KMS-11 (cell line): ENCODE measurements at regions not wholly inside any gene's neighbourhood (a gene's known extent, or its start where the extent isn't known, plus 50 kb on each side); places are given as distances from the start of the nearest gene placed in this dataset.

ENCODE experiments used
- H2AFZ ChIP-seq: fragments of 200-600 bp; sonication (generic); 2 replicates; pipeline ENCODE4 v1.6.1; 2016; ENCODE audit warnings: antibody characterized with exemption, mixed run types, low read depth
- H3K27ac ChIP-seq: fragments of 200-600 bp; sonication (generic); 2 replicates; pipeline ENCODE4 v1.6.1; 2016; ENCODE audit warnings: mild to moderate bottlenecking, mixed run types
- H3K27me3 ChIP-seq: fragments of 200-600 bp; sonication (generic); 2 replicates; pipeline ENCODE4 v1.6.1; 2017; ENCODE audit warnings: mild to moderate bottlenecking, low read depth, mixed run types, moderate library complexity; ENCODE audit not compliant: insufficient read depth
- H3K36me3 ChIP-seq: fragments of 200-600 bp; sonication (generic); 2 replicates; pipeline ENCODE4 v1.6.1; 2017; ENCODE audit warnings: mild to moderate bottlenecking, mixed run types; ENCODE audit not compliant: insufficient read depth
- H3K4me1 ChIP-seq: fragments of 200-600 bp; sonication (generic); 2 replicates; pipeline ENCODE4 v1.6.1; 2016; ENCODE audit warnings: mild to moderate bottlenecking, low read depth, mixed run types; ENCODE audit not compliant: poor library complexity, severe bottlenecking
- H3K4me2 ChIP-seq: fragments of 200-600 bp; sonication (generic); 2 replicates; pipeline ENCODE4 v1.7.0; 2016; ENCODE audit warnings: mild to moderate bottlenecking, mixed run types
- H3K4me3 ChIP-seq: fragments of 200-600 bp; sonication (generic); IDR thresholded peaks from 2 replicates; pipeline ENCODE4 v1.6.1; 2017; ENCODE audit warnings: low read depth, low read length, mixed read lengths; ENCODE audit not compliant: insufficient read depth
- H3K79me2 ChIP-seq: fragments of 200-600 bp; sonication (generic); 2 replicates; pipeline ENCODE4 v1.6.1; 2016; ENCODE audit warnings: low read depth, mixed run types; ENCODE audit not compliant: insufficient read depth
- H3K9ac ChIP-seq: fragments of 200-600 bp; sonication (generic); 2 replicates; pipeline ENCODE4 v1.6.1; 2016; ENCODE audit warnings: mild to moderate bottlenecking, mixed run types
- H4K20me1 ChIP-seq: fragments of 200-600 bp; sonication (generic); 2 replicates; pipeline ENCODE4 v1.6.1; 2016; ENCODE audit warnings: mild to moderate bottlenecking, mixed run types; ENCODE audit not compliant: insufficient read depth
- TF ChIP-seq, protein P1 (sequence below): fragments of 200-600 bp; sonication (generic); conservative IDR thresholded peaks from 2 replicates; pipeline ENCODE4 v1.6.1; 2017; ENCODE audit warnings: low read depth, mild to moderate bottlenecking, antibody characterized with exemption, low read length, moderate library complexity, mixed read lengths

DNA sequence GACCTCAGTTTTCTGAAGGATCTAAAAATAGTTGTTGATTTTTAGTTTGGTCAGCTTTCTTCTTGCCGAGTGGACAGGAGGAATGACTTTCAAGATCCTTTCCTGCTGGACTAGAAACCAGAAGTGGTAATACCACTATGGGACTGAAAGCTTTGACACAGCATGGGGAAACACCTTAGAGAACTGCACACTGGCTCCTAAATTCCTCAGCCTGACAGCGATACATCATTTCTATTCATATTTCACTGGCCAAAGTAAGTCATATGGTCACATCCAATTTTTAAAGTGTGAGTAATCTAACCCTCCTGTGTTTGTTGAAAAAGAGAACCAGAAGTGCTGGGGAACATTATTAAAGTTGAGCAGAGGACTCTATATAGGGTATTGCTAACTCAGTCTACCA, 244.7 kb upstream of the MMADHC start:
- H3K4me1 ChIP-seq = peaks cover 23% of the 10 kb centered on the region
- H3K9ac ChIP-seq = no peak overlapping the region
- H3K27ac ChIP-seq = no peak overlapping the region; the same call in 1 of the 2 replicates
- TF ChIP-seq, protein P1, sequence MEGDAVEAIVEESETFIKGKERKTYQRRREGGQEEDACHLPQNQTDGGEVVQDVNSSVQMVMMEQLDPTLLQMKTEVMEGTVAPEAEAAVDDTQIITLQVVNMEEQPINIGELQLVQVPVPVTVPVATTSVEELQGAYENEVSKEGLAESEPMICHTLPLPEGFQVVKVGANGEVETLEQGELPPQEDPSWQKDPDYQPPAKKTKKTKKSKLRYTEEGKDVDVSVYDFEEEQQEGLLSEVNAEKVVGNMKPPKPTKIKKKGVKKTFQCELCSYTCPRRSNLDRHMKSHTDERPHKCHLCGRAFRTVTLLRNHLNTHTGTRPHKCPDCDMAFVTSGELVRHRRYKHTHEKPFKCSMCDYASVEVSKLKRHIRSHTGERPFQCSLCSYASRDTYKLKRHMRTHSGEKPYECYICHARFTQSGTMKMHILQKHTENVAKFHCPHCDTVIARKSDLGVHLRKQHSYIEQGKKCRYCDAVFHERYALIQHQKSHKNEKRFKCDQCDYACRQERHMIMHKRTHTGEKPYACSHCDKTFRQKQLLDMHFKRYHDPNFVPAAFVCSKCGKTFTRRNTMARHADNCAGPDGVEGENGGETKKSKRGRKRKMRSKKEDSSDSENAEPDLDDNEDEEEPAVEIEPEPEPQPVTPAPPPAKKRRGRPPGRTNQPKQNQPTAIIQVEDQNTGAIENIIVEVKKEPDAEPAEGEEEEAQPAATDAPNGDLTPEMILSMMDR = no peak
- no peak overlapping the region for H2AFZ ChIP-seq
- no peaks in the 10 kb centered on the region for H3K79me2 ChIP-seq
- no peaks in the 10 kb centered on the region for H3K36me3 ChIP-seq
- no peaks in the 10 kb centered on the region for H4K20me1 ChIP-seq
- H3K4me2 ChIP-seq = peak overlapping the region; percentile 34; the same call in 1 of the 2 replicates
- H3K27me3 ChIP-seq = no peaks in the 10 kb centered on the region
- H3K4me3 ChIP-seq = no peak overlapping the region

DNA sequence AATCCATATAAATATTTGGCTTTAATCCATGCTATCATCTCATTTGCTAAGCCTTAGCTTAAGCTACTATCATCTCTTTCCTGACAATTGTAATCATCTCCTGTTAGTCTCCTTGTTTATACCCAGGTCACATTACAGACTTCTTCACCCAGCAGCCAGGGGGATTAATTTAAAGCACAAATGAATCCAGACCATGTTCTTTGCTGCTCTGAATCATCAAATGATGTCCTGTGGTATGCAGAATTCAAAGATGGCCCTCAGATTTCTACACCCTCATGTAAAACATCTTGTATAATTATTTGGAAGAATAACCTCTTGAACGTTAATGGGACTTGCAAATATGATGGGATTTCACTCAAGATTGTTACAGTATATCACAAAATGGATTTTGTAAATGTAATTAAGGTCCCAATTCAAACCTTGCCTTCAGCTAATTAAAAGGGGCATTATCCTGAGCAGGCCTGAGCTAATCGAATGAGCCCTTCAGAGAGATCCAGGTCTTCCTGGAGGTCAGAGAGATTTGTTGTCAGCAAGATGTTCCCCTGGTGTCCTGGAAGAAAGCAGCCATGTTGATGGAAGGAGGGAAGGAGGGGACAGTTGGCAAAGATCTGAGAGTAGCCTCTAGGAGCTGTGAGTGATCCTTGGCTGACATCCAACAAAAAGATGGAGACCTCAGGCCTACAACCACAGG, 241.1 kb upstream of the MMADHC start:
- TF ChIP-seq, protein P1 = no peak
- Histone ChIP-seq H3K27me3 (no peaks in the 10 kb centered on the region), H4K20me1 (no peaks in the 10 kb centered on the region), H2AFZ (no peak overlapping the region), H3K79me2 (no peaks in the 10 kb centered on the region), H3K36me3 (no peaks in the 10 kb centered on the region), H3K9ac (no peak overlapping the region), H3K27ac (no peak overlapping the region), H3K4me1 (peaks cover 23% of the 10 kb centered on the region), H3K4me3 (no peak overlapping the region), H3K4me2 (no peak overlapping the region)

DNA sequence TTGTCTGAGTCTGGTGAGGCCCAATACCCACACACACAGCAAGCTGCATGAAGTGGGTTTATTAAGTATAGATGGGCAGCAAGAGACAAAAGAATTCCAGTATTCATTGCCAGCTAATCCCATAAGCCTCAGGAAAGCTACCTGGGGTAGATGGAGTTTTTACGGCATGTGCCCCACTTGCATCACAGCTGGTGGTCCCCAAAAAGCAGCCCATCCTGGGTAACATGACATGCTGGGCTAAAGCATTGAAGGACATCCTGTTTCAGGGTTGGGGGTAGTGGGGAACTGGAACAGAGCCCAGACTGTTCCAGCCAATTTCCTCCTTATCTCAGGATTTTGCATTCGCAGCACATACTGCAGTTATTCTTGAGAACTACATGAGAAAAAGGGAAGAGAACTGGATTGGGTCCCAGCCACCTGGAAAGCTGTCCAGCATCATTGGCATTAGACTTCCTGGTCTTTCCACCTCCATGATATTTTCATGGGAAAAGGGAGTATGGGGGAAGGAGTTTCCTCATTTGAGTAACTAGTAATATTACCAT, 240.1 kb upstream of the MMADHC start:
- Histone ChIP-seq H4K20me1 (no peaks in the 10 kb centered on the region), H3K4me3 (no peak overlapping the region), H3K9ac (no peak overlapping the region), H3K36me3 (no peaks in the 10 kb centered on the region), H3K4me2 (no peak overlapping the region), H3K4me1 (peaks cover 14% of the 10 kb centered on the region), H3K27me3 (no peaks in the 10 kb centered on the region), H2AFZ (no peak overlapping the region), H3K27ac (no peak overlapping the region), H3K79me2 (no peaks in the 10 kb centered on the region)
- TF ChIP-seq, protein P1 = no peak

DNA sequence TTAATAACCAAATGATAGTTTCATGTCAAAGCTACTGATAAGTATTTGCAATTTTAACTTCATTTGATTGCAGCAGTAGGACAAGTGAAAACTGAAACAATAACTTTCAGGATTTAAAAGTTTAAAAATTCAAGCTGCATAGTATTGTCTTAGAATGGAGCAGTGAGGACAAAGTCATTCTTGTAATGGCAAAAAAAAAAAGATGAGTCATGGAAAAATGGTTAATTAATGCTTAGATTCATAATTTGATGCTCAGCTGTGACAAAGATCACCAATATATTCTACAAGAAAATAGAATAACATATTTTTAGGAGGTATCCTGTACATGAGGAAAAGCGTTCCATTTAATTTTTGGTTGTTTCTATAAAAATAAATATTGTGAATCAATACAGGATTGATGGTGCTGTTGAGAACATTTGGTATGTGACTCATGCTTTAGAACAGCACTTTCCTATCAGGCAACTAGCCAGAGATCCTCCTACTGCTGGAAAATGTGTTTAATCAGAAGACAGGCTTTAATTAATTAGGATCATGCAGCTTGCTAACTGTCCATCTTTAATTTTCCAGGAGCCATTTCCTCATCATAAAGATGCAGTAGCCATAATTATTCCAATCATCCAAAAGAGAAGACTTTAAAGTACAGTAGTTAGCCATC, 239.0 kb upstream of the MMADHC start:
- TF ChIP-seq, protein P1 = no peak
- Histone ChIP-seq H3K4me2 (no peak overlapping the region), H4K20me1 (no peaks in the 10 kb centered on the region), H2AFZ (no peak overlapping the region), H3K4me1 (peaks cover 4% of the 10 kb centered on the region), H3K4me3 (no peak overlapping the region), H3K9ac (no peak overlapping the region), H3K79me2 (no peaks in the 10 kb centered on the region), H3K27ac (no peak overlapping the region), H3K36me3 (no peaks in the 10 kb centered on the region), H3K27me3 (no peaks in the 10 kb centered on the region)
